Thyroid gland (tissue), 4 donors: ENCODE measurements at regions not wholly inside any gene's neighbourhood (a gene's known extent, or its start where the extent isn't known, plus 50 kb on each side); places are given as distances from the start of the nearest gene placed in this dataset.

Experiments
- DNase-seq, 2 donors: peaks; one replicate each; pipeline ENCODE4 v3.0.0-alpha.2; 2019
- H3K27ac ChIP-seq, 3 donors: fragments of 200-600 bp; sonication (generic); 1 replicate in 2 of 3; 2 replicates in 1 of 3; pipeline ENCODE4 v1.5.1; 2016 to 2019; ENCODE audit warnings: mild to moderate bottlenecking in 1 of 3, moderate library complexity in 1 of 3
- H3K27me3 ChIP-seq: fragments of 200-600 bp; sonication (generic); one replicate; pipeline ENCODE4 v1.5.1; 2019
- H3K36me3 ChIP-seq, 2 donors: fragments of 200-600 bp; sonication (generic); one replicate each; pipeline ENCODE4 v1.5.1; 2016 to 2019
- H3K4me1 ChIP-seq, 2 donors: fragments of 200-600 bp; sonication (generic); one replicate each; pipeline ENCODE4 v1.5.1; 2017 to 2019
- H3K4me3 ChIP-seq, 3 donors: fragments of 200-600 bp; sonication (generic); replicated peaks in 1 of 3; 1 replicate in 2 of 3; 2 replicates in 1 of 3; pipeline ENCODE4 v1.5.1; 2016; ENCODE audit warnings: mild to moderate bottlenecking in 1 of 3
- H3K9me3 ChIP-seq: fragments of 200-600 bp; sonication (generic); one replicate; pipeline ENCODE4 v1.5.1; 2017
- CTCF ChIP-seq, 6 experiments: fragments of 200-600 bp in 3 of 6; fragments of 450-650 bp in 3 of 6; sonication (generic) in 3 of 6; IDR thresholded peaks; one replicate each; pipeline ENCODE4 v1.5.1; 2016 to 2019; ENCODE audit warnings: antibody characterized with exemption in 6 of 6, mild to moderate bottlenecking in 2 of 6, inconsistent platforms in 1 of 6, moderate library complexity in 1 of 6
- POLR2A ChIP-seq, 2 donors: fragments of 450-650 bp; IDR thresholded peaks; one replicate each; pipeline ENCODE4 v1.6.1; 2017; ENCODE audit warnings: antibody characterized with exemption in 2 of 2, mild to moderate bottlenecking in 2 of 2, moderate library complexity in 1 of 2
- WGBS, 2 donors: methylation state at CpG; one replicate each; pipeline ENCODE4 v1.1.5; 2017; 5-methylcytosine and 5-hydroxymethylcytosine counted together
- intact Hi-C: fragments of 100-400 bp; cut with DNase I; formaldehyde crosslinking; loops from one replicate; pipeline ENCODE4 v1.15.1; 2023

GRCh38 chr15:96052154-96052553 is 278.3 kb upstream of the NR2F2 start:
- WGBS, 2 donors, result 81 to 86% methylated on average over 4 of the region's 4 CpGs
- peaks cover 6 to 9% of the 10 kb centered on the region in 2 donors for H3K4me1 ChIP-seq
- no peak overlapping the region for H3K27ac ChIP-seq
- DNase-seq, result no peak
- TF ChIP-seq CTCF (IDR thresholded peaks at IDR 0.05) (no peak), POLR2A (IDR thresholded peaks at IDR 0.05) (no peak)
- no peaks in the 10 kb centered on the region for H3K36me3 ChIP-seq
- intact Hi-C loops, result no loop called here
- no peaks in the 10 kb centered on the region for H3K27me3 ChIP-seq
- no peak overlapping the region for H3K4me3 ChIP-seq
- no peaks in the 10 kb centered on the region for H3K9me3 ChIP-seq

- H3K27me3 ChIP-seq, result no peaks in the 10 kb centered on the region
- WGBS, 2 donors, result 72 to 81% methylated on average over 8 to 9 of the region's 18 CpGs
- no peak overlapping the region for H3K27ac ChIP-seq
- TF ChIP-seq POLR2A (IDR thresholded peaks at IDR 0.05) (no peak), CTCF (IDR thresholded peaks at IDR 0.05) (no peak)
- intact Hi-C loops, result no loop called here
- H3K9me3 ChIP-seq, result no peaks in the 10 kb centered on the region
- H3K4me3 ChIP-seq, result peak overlapping the region in 1 of 3 donors; percentile 5
- DNase-seq, result no peak
- no peaks in the 10 kb centered on the region for H3K36me3 ChIP-seq
- peaks cover 6 to 9% of the 10 kb centered on the region in 2 donors for H3K4me1 ChIP-seq
Measured at GRCh38 chr15:96052572-96053030, 277.9 kb upstream of the NR2F2 start.

GRCh38 chr15:96053031-96053780 is 277.3 kb upstream of the NR2F2 start:
- Histone ChIP-seq H3K27ac (no peak overlapping the region), H3K4me3 (peak overlapping the region in 1 of 3 donors; percentile 5), H3K4me1 (peaks cover 6 to 9% of the 10 kb centered on the region in 2 donors), H3K9me3 (no peaks in the 10 kb centered on the region), H3K27me3 (no peaks in the 10 kb centered on the region), H3K36me3 (no peaks in the 10 kb centered on the region)
- DNase-seq, result peak; percentile 13 to 31
- no peak for TF ChIP-seq POLR2A (IDR thresholded peaks at IDR 0.05)
- no peak for TF ChIP-seq CTCF (IDR thresholded peaks at IDR 0.05)
- intact Hi-C loops, result no loop called here
- WGBS, 2 donors, result 13 to 14% methylated on average over 25 to 31 of the region's 36 CpGs

- TF ChIP-seq POLR2A (IDR thresholded peaks at IDR 0.05) (no peak), CTCF (IDR thresholded peaks at IDR 0.05) (no peak)
- no peak overlapping the region for H3K4me3 ChIP-seq
- no peak for DNase-seq
- no peaks in the 10 kb centered on the region for H3K36me3 ChIP-seq
- no peaks in the 10 kb centered on the region for H3K9me3 ChIP-seq
- H3K27ac ChIP-seq, result no peak overlapping the region
- H3K27me3 ChIP-seq, result no peaks in the 10 kb centered on the region
- H3K4me1 ChIP-seq, result peaks cover 6 to 9% of the 10 kb centered on the region in 2 donors
- 63 to 69% methylated on average over 14 of the region's 14 CpGs for WGBS, 2 donors
- intact Hi-C loops, result no loop called here
Measured at GRCh38 chr15:96053781-96054428, 276.6 kb upstream of the NR2F2 start.

- no peak for DNase-seq
- WGBS, 2 donors, result 65 to 74% methylated on average over 6 of the region's 6 CpGs
- intact Hi-C loops, result no loop called here
- H3K9me3 ChIP-seq, result no peaks in the 10 kb centered on the region
- peaks cover 6 to 9% of the 10 kb centered on the region in 2 donors for H3K4me1 ChIP-seq
- H3K4me3 ChIP-seq, result no peak overlapping the region
- TF ChIP-seq CTCF (IDR thresholded peaks at IDR 0.05) (no peak), POLR2A (IDR thresholded peaks at IDR 0.05) (no peak)
- H3K27me3 ChIP-seq, result no peaks in the 10 kb centered on the region
- no peaks in the 10 kb centered on the region for H3K36me3 ChIP-seq
- H3K27ac ChIP-seq, result no peak overlapping the region
Measured at GRCh38 chr15:96054621-96055020, 275.9 kb upstream of the NR2F2 start.
